K562 (cell line): ENCODE measurements at regions not wholly inside any gene's neighbourhood (a gene's known extent, or its start where the extent isn't known, plus 50 kb on each side); places are given as distances from the start of the nearest gene placed in this dataset.

ENCODE experiments used
- ATAC-seq: fragments of 200-7000 bp; cut with Tn5 transposase; 3 replicates; pipeline ENCODE4 v1.9.1; 2020; ENCODE audit warnings: moderate library complexity
- BruUV-seq: library from RNA; stranded (reverse); fragments of 400-500 nt; replicated peaks from 2 replicates; lab custom pipeline; 2021; lab: Mats Ljungman, UMichigan
- CTCF ChIA-PET: fragments of 300-600 bp; formaldehyde crosslinking; extraction: SDS; loops from one replicate; lab custom pipeline; 2021; ENCODE audit warnings: low intra/inter-chr PET ratio; lab: Yijun Ruan, JAX
- POLR2A ChIA-PET: fragments of 300-600, 350-650 bp; sonication (Branson Sonifier 250); formaldehyde crosslinking; extraction: SDS; loops from one replicate; lab custom pipeline; 2021; ENCODE audit warnings: antibody characterized with exemption, inconsistent platforms; lab: Yijun Ruan, JAX
- DNase-seq, 4 experiments: peaks; one replicate each; pipeline versions ENCODE4 v3.0.0 to v3.0.0-alpha.2; 2011 to 2018; ENCODE audit warnings: low spot score in 3 of 4, mixed read lengths in 3 of 4; ENCODE audit errors: extremely low read depth in 1 of 4
- FAIRE-seq: peaks from 2 replicates; lab custom pipeline; 2011; peaks lifted over from hg19 to GRCh38; lab: Jason Lieb, UNC
- H2AFZ ChIP-seq: 2 replicates; pipeline ENCODE4 v1.6.0; 2011; ENCODE audit warnings: low read depth, low read length, control low read depth, inconsistent platforms
- H3K27ac ChIP-seq: fragments of 200-600 bp; 3 replicates; pipeline ENCODE4 v1.8.0; 2011; ENCODE audit warnings: low read depth, mild to moderate bottlenecking, control low read depth, inconsistent platforms, low read length, moderate library complexity, mixed read lengths; ENCODE audit errors: extremely low read depth
- H3K27me3 ChIP-seq, 2 experiments: fragments of 300-600 bp in 1 of 2; 2 replicates in 1 of 2; 3 replicates in 1 of 2; pipeline versions ENCODE4 v1.6.0 to v1.8.0; 2011; ENCODE audit warnings: inconsistent platforms in 2 of 2, low read length in 2 of 2, mild to moderate bottlenecking in 1 of 2, mixed read lengths in 1 of 2, moderate library complexity in 1 of 2; ENCODE audit not compliant: control insufficient read depth in 2 of 2, insufficient read depth in 2 of 2
- H3K36me3 ChIP-seq: fragments of 300-600 bp; 3 replicates; pipeline ENCODE4 v1.8.0; 2011; ENCODE audit warnings: mild to moderate bottlenecking, low read length, inconsistent platforms; ENCODE audit not compliant: control insufficient read depth, insufficient read depth
- H3K4me1 ChIP-seq, 2 experiments: fragments of 200-600 bp in 1 of 2; replicated peaks in 1 of 2; 2 replicates in 1 of 2; 3 replicates in 1 of 2; pipeline versions ENCODE4 v1.5.1 to v1.8.0; 2011; ENCODE audit warnings: inconsistent platforms in 2 of 2, low read length in 2 of 2, mild to moderate bottlenecking in 1 of 2, mixed read lengths in 1 of 2, moderate library complexity in 1 of 2; ENCODE audit not compliant: control insufficient read depth in 2 of 2, insufficient read depth in 2 of 2
- H3K4me2 ChIP-seq: 2 replicates; pipeline ENCODE4 v1.6.1; 2011; ENCODE audit warnings: low read length, control low read depth, inconsistent platforms, mixed read lengths; ENCODE audit not compliant: insufficient read depth
- H3K4me3 ChIP-seq: fragments of 200-600 bp; sonication (generic), shearing (Covaris generic); 2 replicates; pipeline ENCODE4 v1.5.1; 2016; ENCODE audit warnings: control low read depth, inconsistent platforms
- H3K79me2 ChIP-seq: fragments of 200-600 bp; 3 replicates; pipeline ENCODE4 v1.8.0; 2011; ENCODE audit warnings: low read length, inconsistent platforms; ENCODE audit not compliant: control insufficient read depth, insufficient read depth
- H3K9ac ChIP-seq, 2 experiments: 2 replicates each; pipeline versions ENCODE4 v1.6.0 to v1.6.1; 2011; ENCODE audit warnings: low read depth in 2 of 2, low read length in 2 of 2, control low read depth in 1 of 2, inconsistent platforms in 1 of 2, mild to moderate bottlenecking in 1 of 2, mixed read lengths in 1 of 2; ENCODE audit not compliant: insufficient read depth in 1 of 2
- H3K9me1 ChIP-seq: one replicate; pipeline ENCODE4 v1.6.0; 2011; ENCODE audit warnings: inconsistent platforms, mild to moderate bottlenecking, low read length, moderate library complexity; ENCODE audit not compliant: control insufficient read depth, insufficient read depth
- H3K9me3 ChIP-seq: replicated peaks from 2 replicates; pipeline ENCODE4 v1.5.1; 2011; ENCODE audit warnings: low read depth, low read length, inconsistent platforms; ENCODE audit not compliant: control insufficient read depth, insufficient read depth
- H4K20me1 ChIP-seq: replicated peaks from 2 replicates; pipeline ENCODE4 v1.6.1; 2011; ENCODE audit warnings: low read length, inconsistent platforms, mixed read lengths; ENCODE audit not compliant: control insufficient read depth, insufficient read depth
- ESRRA ChIP-seq: fragments of 450-650 bp; IDR thresholded peaks from 2 replicates; pipeline ENCODE4 v1.6.1; 2014; ENCODE audit warnings: low read depth, mild to moderate bottlenecking, moderate library complexity, borderline replicate concordance
- EWSR1 ChIP-seq: fragments of 450-650 bp; IDR thresholded peaks from 2 replicates; pipeline ENCODE4 v1.6.1; 2018; ENCODE audit warnings: borderline replicate concordance, mild to moderate bottlenecking, low read depth, moderate library complexity; ENCODE audit not compliant: partially characterized antibody
- PYGO2 ChIP-seq: fragments of 450-650 bp; IDR thresholded peaks from 2 replicates; pipeline ENCODE4 v1.6.1; 2016; ENCODE audit warnings: mild to moderate bottlenecking, missing genetic modification characterization, moderate library complexity, missing compliant biosample characterization
- ZFPM2 ChIP-seq: fragments of 250-450 bp; sonication (Bioruptor Pico); IDR thresholded peaks from 2 replicates; pipeline ENCODE4 v1.5.1; 2022; ENCODE audit warnings: mild to moderate bottlenecking
- ZNF184 ChIP-seq: sonication (generic); formaldehyde crosslinking; IDR thresholded peaks from 2 replicates; pipeline ENCODE4 v1.5.0; 2020; ENCODE audit warnings: missing genetic modification reagents
- ZNF444 ChIP-seq: fragments of 250-450 bp; sonication (Bioruptor Pico); IDR thresholded peaks from 2 replicates; pipeline ENCODE4 v1.4.0; 2020; ENCODE audit warnings: mild to moderate bottlenecking, moderate library complexity
- ZNF445 ChIP-seq: fragments of 250-450 bp; sonication (Bioruptor Pico); IDR thresholded peaks from 2 replicates; pipeline ENCODE4 v1.4.0; 2020; ENCODE audit warnings: low read depth, mild to moderate bottlenecking, moderate library complexity
- WGBS: fragments of 100-300 bp; shearing (Covaris generic); methylation state at CpG from one replicate; pipeline ENCODE4 v1.1.6; 2016; ENCODE audit warnings: low coverage, mixed read lengths; ENCODE audit not compliant: insufficient coverage; ENCODE audit errors: missing lambda C conversion rate; 5-methylcytosine and 5-hydroxymethylcytosine counted together
- in situ Hi-C: fragments of 300-500 bp; cut with MboI; formaldehyde crosslinking; loops from 4 replicates; pipeline ENCODE4 v1.15.0; 2018; ENCODE audit warnings: inconsistent platforms, mixed read lengths
- intact Hi-C: fragments of 100-400 bp; cut with micrococcal nuclease; formaldehyde crosslinking; loops from 2 replicates; pipeline ENCODE4 v1.14.2; 2022
- TF ChIP-seq, protein P1 (sequence below), 2 experiments: fragments of 450-650 bp; conservative IDR thresholded peaks; 2 replicates each; pipeline ENCODE4 v1.6.1; 2017; ENCODE audit warnings: mild to moderate bottlenecking in 2 of 2, moderate library complexity in 2 of 2
- TF ChIP-seq, protein P2 (sequence below): IDR thresholded peaks from 3 replicates; pipeline ENCODE4 v1.6.1; 2011; ENCODE audit warnings: borderline replicate concordance, mild to moderate bottlenecking, moderate library complexity; ENCODE audit not compliant: insufficient read length; ENCODE audit errors: extremely low read depth
- TF ChIP-seq, protein P3 (sequence below): fragments of 450-650 bp; IDR thresholded peaks from 2 replicates; pipeline ENCODE4 v1.6.1; 2016; ENCODE audit warnings: mild to moderate bottlenecking
- TF ChIP-seq, protein P4 (sequence below): sonication (generic); formaldehyde crosslinking; IDR thresholded peaks from 2 replicates; pipeline ENCODE4 v1.8.0; 2022; ENCODE audit warnings: mild to moderate bottlenecking, missing genetic modification reagents

DNA sequence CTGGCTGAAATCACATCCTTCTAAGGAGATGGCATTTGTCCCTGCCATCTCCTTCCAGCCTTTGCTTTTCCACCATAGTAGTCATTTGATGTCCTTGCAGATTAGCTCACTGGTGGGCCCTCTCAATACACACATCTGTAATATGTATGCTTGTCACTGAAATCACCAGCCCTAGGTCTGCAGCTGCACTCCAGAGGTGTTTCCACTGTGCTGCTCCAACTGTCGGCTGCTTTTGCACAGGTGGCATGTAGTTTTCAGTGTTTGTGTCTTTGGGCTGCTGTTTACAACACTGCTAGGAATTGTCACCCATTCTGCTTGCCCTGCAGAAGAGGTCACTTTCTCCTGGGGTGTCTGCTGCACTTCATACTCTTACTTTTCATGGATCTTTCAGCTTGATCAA, 69.0 kb upstream of the GRAMD1B start:
- Histone ChIP-seq H2AFZ (no peak overlapping the region), H3K36me3 (no peaks in the 10 kb centered on the region), H3K4me1 (no peaks in the 10 kb centered on the region; a peak in 1 of 5 replicates), H3K27ac (no peak overlapping the region), H3K4me2 (no peak overlapping the region), H3K79me2 (no peaks in the 10 kb centered on the region), H3K9me3 (no peaks in the 10 kb centered on the region), H3K9ac (no peak overlapping the region), H4K20me1 (0 out of 2 replicates have a peak, but pooled peaks cover 3% of the 10 kb centered on the region), H3K4me3 (no peak overlapping the region), H3K9me1 (no peaks in the 10 kb centered on the region), H3K27me3 (peaks cover 4 to 31% of the 10 kb centered on the region in 2 experiments; a peak in 3 of 5 replicates)
- BruUV-seq, result no TSS peak
- intact Hi-C loops, result no loop called here
- in situ Hi-C loops, result no loop called here
- WGBS, result 0% methylated on average over 1 of the region's 1 CpG
- ChIA-PET POLR2A (interaction anchor here (0.8 kb wide), 1 partner anchor 100 kb away, joined by 3 read pairs; no protein-coding TSS in a partner anchor), CTCF (no interaction called here)
- ATAC-seq (no peak), DNase-seq (no peak), FAIRE-seq (no peak)
- TF ChIP-seq, protein P1, sequence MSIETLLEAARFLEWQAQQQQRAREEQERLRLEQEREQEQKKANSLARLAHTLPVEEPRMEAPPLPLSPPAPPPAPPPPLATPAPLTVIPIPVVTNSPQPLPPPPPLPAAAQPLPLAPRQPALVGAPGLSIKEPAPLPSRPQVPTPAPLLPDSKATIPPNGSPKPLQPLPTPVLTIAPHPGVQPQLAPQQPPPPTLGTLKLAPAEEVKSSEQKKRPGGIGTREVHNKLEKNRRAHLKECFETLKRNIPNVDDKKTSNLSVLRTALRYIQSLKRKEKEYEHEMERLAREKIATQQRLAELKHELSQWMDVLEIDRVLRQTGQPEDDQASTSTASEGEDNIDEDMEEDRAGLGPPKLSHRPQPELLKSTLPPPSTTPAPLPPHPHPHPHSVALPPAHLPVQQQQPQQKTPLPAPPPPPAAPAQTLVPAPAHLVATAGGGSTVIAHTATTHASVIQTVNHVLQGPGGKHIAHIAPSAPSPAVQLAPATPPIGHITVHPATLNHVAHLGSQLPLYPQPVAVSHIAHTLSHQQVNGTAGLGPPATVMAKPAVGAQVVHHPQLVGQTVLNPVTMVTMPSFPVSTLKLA (conservative IDR thresholded peaks at IDR 0.05), result no peak
- TF ChIP-seq EWSR1 (no peak), ZFPM2 (CRISPR knock-in tag) (no peak), PYGO2 (tag) (no peak), ZNF444 (CRISPR knock-in tag) (no peak), ESRRA (no peak), ZNF445 (CRISPR knock-in tag) (no peak), ZNF184 (no peak)
- TF ChIP-seq, protein P2, sequence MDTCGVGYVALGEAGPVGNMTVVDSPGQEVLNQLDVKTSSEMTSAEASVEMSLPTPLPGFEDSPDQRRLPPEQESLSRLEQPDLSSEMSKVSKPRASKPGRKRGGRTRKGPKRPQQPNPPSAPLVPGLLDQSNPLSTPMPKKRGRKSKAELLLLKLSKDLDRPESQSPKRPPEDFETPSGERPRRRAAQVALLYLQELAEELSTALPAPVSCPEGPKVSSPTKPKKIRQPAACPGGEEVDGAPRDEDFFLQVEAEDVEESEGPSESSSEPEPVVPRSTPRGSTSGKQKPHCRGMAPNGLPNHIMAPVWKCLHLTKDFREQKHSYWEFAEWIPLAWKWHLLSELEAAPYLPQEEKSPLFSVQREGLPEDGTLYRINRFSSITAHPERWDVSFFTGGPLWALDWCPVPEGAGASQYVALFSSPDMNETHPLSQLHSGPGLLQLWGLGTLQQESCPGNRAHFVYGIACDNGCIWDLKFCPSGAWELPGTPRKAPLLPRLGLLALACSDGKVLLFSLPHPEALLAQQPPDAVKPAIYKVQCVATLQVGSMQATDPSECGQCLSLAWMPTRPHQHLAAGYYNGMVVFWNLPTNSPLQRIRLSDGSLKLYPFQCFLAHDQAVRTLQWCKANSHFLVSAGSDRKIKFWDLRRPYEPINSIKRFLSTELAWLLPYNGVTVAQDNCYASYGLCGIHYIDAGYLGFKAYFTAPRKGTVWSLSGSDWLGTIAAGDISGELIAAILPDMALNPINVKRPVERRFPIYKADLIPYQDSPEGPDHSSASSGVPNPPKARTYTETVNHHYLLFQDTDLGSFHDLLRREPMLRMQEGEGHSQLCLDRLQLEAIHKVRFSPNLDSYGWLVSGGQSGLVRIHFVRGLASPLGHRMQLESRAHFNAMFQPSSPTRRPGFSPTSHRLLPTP, result no peak
- TF ChIP-seq, protein P3, sequence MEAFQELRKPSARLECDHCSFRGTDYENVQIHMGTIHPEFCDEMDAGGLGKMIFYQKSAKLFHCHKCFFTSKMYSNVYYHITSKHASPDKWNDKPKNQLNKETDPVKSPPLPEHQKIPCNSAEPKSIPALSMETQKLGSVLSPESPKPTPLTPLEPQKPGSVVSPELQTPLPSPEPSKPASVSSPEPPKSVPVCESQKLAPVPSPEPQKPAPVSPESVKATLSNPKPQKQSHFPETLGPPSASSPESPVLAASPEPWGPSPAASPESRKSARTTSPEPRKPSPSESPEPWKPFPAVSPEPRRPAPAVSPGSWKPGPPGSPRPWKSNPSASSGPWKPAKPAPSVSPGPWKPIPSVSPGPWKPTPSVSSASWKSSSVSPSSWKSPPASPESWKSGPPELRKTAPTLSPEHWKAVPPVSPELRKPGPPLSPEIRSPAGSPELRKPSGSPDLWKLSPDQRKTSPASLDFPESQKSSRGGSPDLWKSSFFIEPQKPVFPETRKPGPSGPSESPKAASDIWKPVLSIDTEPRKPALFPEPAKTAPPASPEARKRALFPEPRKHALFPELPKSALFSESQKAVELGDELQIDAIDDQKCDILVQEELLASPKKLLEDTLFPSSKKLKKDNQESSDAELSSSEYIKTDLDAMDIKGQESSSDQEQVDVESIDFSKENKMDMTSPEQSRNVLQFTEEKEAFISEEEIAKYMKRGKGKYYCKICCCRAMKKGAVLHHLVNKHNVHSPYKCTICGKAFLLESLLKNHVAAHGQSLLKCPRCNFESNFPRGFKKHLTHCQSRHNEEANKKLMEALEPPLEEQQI, result no peak
- TF ChIP-seq, protein P4, sequence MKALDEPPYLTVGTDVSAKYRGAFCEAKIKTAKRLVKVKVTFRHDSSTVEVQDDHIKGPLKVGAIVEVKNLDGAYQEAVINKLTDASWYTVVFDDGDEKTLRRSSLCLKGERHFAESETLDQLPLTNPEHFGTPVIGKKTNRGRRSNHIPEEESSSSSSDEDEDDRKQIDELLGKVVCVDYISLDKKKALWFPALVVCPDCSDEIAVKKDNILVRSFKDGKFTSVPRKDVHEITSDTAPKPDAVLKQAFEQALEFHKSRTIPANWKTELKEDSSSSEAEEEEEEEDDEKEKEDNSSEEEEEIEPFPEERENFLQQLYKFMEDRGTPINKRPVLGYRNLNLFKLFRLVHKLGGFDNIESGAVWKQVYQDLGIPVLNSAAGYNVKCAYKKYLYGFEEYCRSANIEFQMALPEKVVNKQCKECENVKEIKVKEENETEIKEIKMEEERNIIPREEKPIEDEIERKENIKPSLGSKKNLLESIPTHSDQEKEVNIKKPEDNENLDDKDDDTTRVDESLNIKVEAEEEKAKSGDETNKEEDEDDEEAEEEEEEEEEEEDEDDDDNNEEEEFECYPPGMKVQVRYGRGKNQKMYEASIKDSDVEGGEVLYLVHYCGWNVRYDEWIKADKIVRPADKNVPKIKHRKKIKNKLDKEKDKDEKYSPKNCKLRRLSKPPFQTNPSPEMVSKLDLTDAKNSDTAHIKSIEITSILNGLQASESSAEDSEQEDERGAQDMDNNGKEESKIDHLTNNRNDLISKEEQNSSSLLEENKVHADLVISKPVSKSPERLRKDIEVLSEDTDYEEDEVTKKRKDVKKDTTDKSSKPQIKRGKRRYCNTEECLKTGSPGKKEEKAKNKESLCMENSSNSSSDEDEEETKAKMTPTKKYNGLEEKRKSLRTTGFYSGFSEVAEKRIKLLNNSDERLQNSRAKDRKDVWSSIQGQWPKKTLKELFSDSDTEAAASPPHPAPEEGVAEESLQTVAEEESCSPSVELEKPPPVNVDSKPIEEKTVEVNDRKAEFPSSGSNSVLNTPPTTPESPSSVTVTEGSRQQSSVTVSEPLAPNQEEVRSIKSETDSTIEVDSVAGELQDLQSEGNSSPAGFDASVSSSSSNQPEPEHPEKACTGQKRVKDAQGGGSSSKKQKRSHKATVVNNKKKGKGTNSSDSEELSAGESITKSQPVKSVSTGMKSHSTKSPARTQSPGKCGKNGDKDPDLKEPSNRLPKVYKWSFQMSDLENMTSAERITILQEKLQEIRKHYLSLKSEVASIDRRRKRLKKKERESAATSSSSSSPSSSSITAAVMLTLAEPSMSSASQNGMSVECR, result no peak
